HCT116 (cell line): ENCODE measurements at regions not wholly inside any gene's neighbourhood (a gene's known extent, or its start where the extent isn't known, plus 50 kb on each side); places are given as distances from the start of the nearest gene placed in this dataset.

Experiments used
- ATAC-seq: fragments of 200-7000 bp; cut with Tn5 transposase; 2 replicates; pipeline ENCODE4 v1.9.1; 2020; ENCODE audit warnings: mild to moderate bottlenecking, moderate library complexity
- BruUV-seq: library from RNA; stranded (reverse); fragments of 400-500 nt; replicated peaks from 2 replicates; lab custom pipeline; 2021; lab: Mats Ljungman, UMichigan
- CTCF ChIA-PET: fragments of 300-600 bp; sonication (Branson Sonifier 250); formaldehyde crosslinking; loops from one replicate; lab custom pipeline; 2021; ENCODE audit warnings: antibody characterized with exemption; lab: Charles Lee
- POLR2A ChIA-PET: fragments of 300-600, 350-600 bp; sonication (Branson Sonifier 250); formaldehyde crosslinking; loops from one replicate; lab custom pipeline; 2021; ENCODE audit warnings: antibody characterized with exemption; lab: Charles Lee
- RAD21 ChIA-PET, 2 experiments: fragments of 300-600 bp; sonication (Branson Sonifier 250); formaldehyde crosslinking; loops; one replicate each; lab custom pipeline; 2023; ENCODE audit warnings: low total read pairs in 2 of 2; ENCODE audit not compliant: uncharacterized antibody in 2 of 2, unreplicated experiment in 2 of 2, low non-redundant PET in 1 of 2; lab: Charles Lee
- DNase-seq: peaks from one replicate; pipeline ENCODE4 v3.0.0-alpha.2; 2010; ENCODE audit warnings: low read depth, low spot score
- H2AFZ ChIP-seq: fragments of 200-600 bp; shearing (Covaris generic), sonication (generic); 2 replicates; pipeline ENCODE4 v1.6.1; 2017; ENCODE audit warnings: low read depth, mixed run types, mixed read lengths, antibody characterized with exemption, low read length; ENCODE audit not compliant: poor library complexity, severe bottlenecking
- H3K27ac ChIP-seq: 2 replicates; pipeline ENCODE4 v1.5.1; 2012; ENCODE audit warnings: low read depth, low read length
- H3K27me3 ChIP-seq: fragments of 200-600 bp; sonication (generic); 2 replicates; pipeline ENCODE4 v1.6.1; 2016; ENCODE audit warnings: mixed run types, low read length, mixed read lengths; ENCODE audit not compliant: insufficient read depth
- H3K36me3 ChIP-seq, 2 experiments: fragments of 200-500 bp in 1 of 2; fragments of 200-600 bp in 1 of 2; sonication (Bioruptor generic) in 1 of 2; sonication (generic) in 1 of 2; 2 replicates each; pipeline versions ENCODE4 v1.5.1 to v1.6.1; 2014 to 2016; ENCODE audit warnings: low read length in 2 of 2, inconsistent platforms in 1 of 2, mixed read lengths in 1 of 2, mixed run types in 1 of 2; ENCODE audit not compliant: insufficient read depth in 2 of 2, control insufficient read depth in 1 of 2
- H3K4me1 ChIP-seq, 2 experiments: fragments of 200-600 bp in 1 of 2; sonication (generic) in 1 of 2; 2 replicates each; pipeline versions ENCODE4 v1.5.1 to v1.6.1; 2012 to 2017; ENCODE audit warnings: low read length in 2 of 2, inconsistent platforms in 1 of 2, mild to moderate bottlenecking in 1 of 2, mixed read lengths in 1 of 2, mixed run types in 1 of 2, moderate library complexity in 1 of 2; ENCODE audit not compliant: insufficient read depth in 2 of 2, control insufficient read depth in 1 of 2
- H3K4me2 ChIP-seq: fragments of 200-600 bp; sonication (generic); 2 replicates; pipeline ENCODE4 v1.6.1; 2017; ENCODE audit warnings: mixed run types, low read length, mixed read lengths
- H3K4me3 ChIP-seq, 2 experiments: fragments of 200-600 bp in 1 of 2; sonication (generic) in 1 of 2; replicated peaks in 1 of 2; 2 replicates each; pipeline ENCODE4 v1.5.1; 2011 to 2016; ENCODE audit warnings: low read length in 2 of 2, control low read depth in 1 of 2, low read depth in 1 of 2, mild to moderate bottlenecking in 1 of 2, mixed read lengths in 1 of 2, mixed run types in 1 of 2
- H3K79me2 ChIP-seq: fragments of 200-600 bp; sonication (generic); 2 replicates; pipeline ENCODE4 v1.6.1; 2017; ENCODE audit warnings: mild to moderate bottlenecking, mixed run types, low read length, moderate library complexity, mixed read lengths; ENCODE audit not compliant: insufficient read depth
- H3K9ac ChIP-seq: fragments of 200-600 bp; sonication (generic); 2 replicates; pipeline ENCODE4 v1.6.1; 2016; ENCODE audit warnings: low read length, mixed read lengths
- H3K9me2 ChIP-seq: fragments of 200-600 bp; sonication (generic), shearing (Covaris generic); 2 replicates; pipeline ENCODE4 v1.6.1; 2017; ENCODE audit warnings: mixed run types, mild to moderate bottlenecking, moderate library complexity; ENCODE audit not compliant: insufficient read depth
- H3K9me3 ChIP-seq, 2 experiments: fragments of 200-500 bp in 1 of 2; fragments of 200-600 bp in 1 of 2; sonication (Bioruptor generic) in 1 of 2; sonication (generic) in 1 of 2; 2 replicates each; pipeline ENCODE4 v1.6.1; 2014 to 2017; ENCODE audit warnings: low read length in 2 of 2, mixed read lengths in 2 of 2, inconsistent platforms in 1 of 2, low read depth in 1 of 2, mild to moderate bottlenecking in 1 of 2, mixed run types in 1 of 2, moderate library complexity in 1 of 2; ENCODE audit not compliant: control insufficient read depth in 1 of 2, insufficient read depth in 1 of 2
- H4K20me1 ChIP-seq: fragments of 200-600 bp; sonication (generic), shearing (Covaris generic); 2 replicates; pipeline ENCODE4 v1.6.1; 2017; ENCODE audit warnings: mixed run types, mild to moderate bottlenecking, moderate library complexity; ENCODE audit not compliant: insufficient read depth
- ELF1 ChIP-seq: IDR thresholded peaks from 2 replicates; pipeline ENCODE4 v1.6.1; 2012; ENCODE audit warnings: low read depth, borderline replicate concordance
- EZH2 ChIP-seq: fragments of 200-600 bp; sonication (generic); IDR thresholded peaks from 2 replicates; pipeline ENCODE4 v1.6.1; 2017; ENCODE audit warnings: antibody characterized with exemption, mixed run types
- POLR2AphosphoS5 ChIP-seq: IDR thresholded peaks from 2 replicates; pipeline ENCODE4 v1.6.1; 2011; ENCODE audit warnings: mild to moderate bottlenecking, low read depth, low read length, moderate library complexity
- RAD21 ChIP-seq: IDR thresholded peaks from 2 replicates; pipeline ENCODE4 v1.6.1; 2012; ENCODE audit warnings: low read depth, mild to moderate bottlenecking
- SP1 ChIP-seq: IDR thresholded peaks from 2 replicates; pipeline ENCODE4 v1.6.1; 2012; ENCODE audit warnings: low read depth
- YY1 ChIP-seq: IDR thresholded peaks from 2 replicates; pipeline ENCODE4 v1.6.1; 2011; ENCODE audit warnings: low read length, low read depth, moderate library complexity, mild to moderate bottlenecking; ENCODE audit not compliant: insufficient replicate concordance; ENCODE audit errors: extremely low read depth
- ZFX ChIP-seq: fragments of 450-650 bp; IDR thresholded peaks from 2 replicates; pipeline ENCODE4 v1.6.1; 2017
- intact Hi-C: fragments of 100-400 bp; cut with micrococcal nuclease; formaldehyde crosslinking; loops from 2 replicates; pipeline ENCODE4 v1.10.0; 2022
- TF ChIP-seq, protein P1 (sequence below): IDR thresholded peaks from 2 replicates; pipeline ENCODE4 v1.6.1; 2012
- TF ChIP-seq, protein P2 (sequence below): IDR thresholded peaks from 2 replicates; pipeline ENCODE4 v1.6.1; 2012
- TF ChIP-seq, protein P3 (sequence below): IDR thresholded peaks from 2 replicates; pipeline ENCODE4 v1.6.1; 2012; ENCODE audit warnings: low read depth

DNA sequence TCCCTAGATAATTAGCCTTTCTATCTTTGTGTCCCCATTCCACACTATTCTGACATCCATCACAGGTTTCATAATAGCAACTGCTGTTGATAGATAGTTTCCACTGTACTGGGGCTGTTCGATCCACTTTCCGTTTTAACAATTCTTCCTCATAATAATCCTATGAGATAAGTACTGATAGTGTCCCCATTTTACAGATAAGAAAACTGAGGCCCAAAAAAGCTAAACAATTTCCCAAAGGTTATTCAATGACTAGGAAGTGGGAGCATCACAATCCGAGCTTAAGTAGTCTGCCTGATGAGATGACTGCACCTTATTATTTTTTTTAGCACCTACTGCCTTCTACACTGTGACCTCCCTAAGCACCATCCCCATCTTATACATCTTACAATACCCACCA lies 569.2 kb downstream of the STK39 start:
- no peaks in the 10 kb centered on the region for H3K9me2 ChIP-seq
- H2AFZ ChIP-seq, result no peak overlapping the region
- ChIA-PET RAD21 (no interaction called here), CTCF (no interaction called here), POLR2A (no interaction called here)
- ATAC-seq, result no peak
- no peaks in the 10 kb centered on the region for H3K79me2 ChIP-seq
- no peaks in the 10 kb centered on the region for H3K36me3 ChIP-seq
- no peak for DNase-seq
- H3K4me3 ChIP-seq, result no peak overlapping the region
- no peak overlapping the region for H3K4me2 ChIP-seq
- H4K20me1 ChIP-seq, result no peaks in the 10 kb centered on the region
- H3K9me3 ChIP-seq, result no peaks in the 10 kb centered on the region
- H3K27me3 ChIP-seq, result no peaks in the 10 kb centered on the region
- TF ChIP-seq ZFX (no peak), YY1 (no peak), POLR2AphosphoS5 (no peak), EZH2 (no peak), ELF1 (no peak), RAD21 (no peak), SP1 (no peak)
- TF ChIP-seq, protein P1, sequence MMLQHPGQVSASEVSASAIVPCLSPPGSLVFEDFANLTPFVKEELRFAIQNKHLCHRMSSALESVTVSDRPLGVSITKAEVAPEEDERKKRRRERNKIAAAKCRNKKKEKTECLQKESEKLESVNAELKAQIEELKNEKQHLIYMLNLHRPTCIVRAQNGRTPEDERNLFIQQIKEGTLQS, result no peak
- TF ChIP-seq, protein P2, sequence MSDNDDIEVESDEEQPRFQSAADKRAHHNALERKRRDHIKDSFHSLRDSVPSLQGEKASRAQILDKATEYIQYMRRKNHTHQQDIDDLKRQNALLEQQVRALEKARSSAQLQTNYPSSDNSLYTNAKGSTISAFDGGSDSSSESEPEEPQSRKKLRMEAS, result no peak
- TF ChIP-seq, protein P3, sequence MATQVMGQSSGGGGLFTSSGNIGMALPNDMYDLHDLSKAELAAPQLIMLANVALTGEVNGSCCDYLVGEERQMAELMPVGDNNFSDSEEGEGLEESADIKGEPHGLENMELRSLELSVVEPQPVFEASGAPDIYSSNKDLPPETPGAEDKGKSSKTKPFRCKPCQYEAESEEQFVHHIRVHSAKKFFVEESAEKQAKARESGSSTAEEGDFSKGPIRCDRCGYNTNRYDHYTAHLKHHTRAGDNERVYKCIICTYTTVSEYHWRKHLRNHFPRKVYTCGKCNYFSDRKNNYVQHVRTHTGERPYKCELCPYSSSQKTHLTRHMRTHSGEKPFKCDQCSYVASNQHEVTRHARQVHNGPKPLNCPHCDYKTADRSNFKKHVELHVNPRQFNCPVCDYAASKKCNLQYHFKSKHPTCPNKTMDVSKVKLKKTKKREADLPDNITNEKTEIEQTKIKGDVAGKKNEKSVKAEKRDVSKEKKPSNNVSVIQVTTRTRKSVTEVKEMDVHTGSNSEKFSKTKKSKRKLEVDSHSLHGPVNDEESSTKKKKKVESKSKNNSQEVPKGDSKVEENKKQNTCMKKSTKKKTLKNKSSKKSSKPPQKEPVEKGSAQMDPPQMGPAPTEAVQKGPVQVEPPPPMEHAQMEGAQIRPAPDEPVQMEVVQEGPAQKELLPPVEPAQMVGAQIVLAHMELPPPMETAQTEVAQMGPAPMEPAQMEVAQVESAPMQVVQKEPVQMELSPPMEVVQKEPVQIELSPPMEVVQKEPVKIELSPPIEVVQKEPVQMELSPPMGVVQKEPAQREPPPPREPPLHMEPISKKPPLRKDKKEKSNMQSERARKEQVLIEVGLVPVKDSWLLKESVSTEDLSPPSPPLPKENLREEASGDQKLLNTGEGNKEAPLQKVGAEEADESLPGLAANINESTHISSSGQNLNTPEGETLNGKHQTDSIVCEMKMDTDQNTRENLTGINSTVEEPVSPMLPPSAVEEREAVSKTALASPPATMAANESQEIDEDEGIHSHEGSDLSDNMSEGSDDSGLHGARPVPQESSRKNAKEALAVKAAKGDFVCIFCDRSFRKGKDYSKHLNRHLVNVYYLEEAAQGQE, result no peak
- H3K4me1 ChIP-seq, result no peaks in the 10 kb centered on the region
- H3K27ac ChIP-seq, result no peak overlapping the region
- intact Hi-C loops, result no loop called here
- BruUV-seq, result no TSS peak
- H3K9ac ChIP-seq, result no peak overlapping the region
